ENCODE measurements at regions not wholly inside any gene's neighbourhood (a gene's known extent, or its start where the extent isn't known, plus 50 kb on each side); places are given as distances from the start of the nearest gene placed in this dataset.
"Not testable (repeated sequence)": the region's sequence is repeated elsewhere in the genome, so short reads cannot be mapped to it uniquely, and the experiment has no call there.

GRCh38 chr5:33072726-33073125 lies 361.6 kb downstream of the NPR3 start:
- no peak for DNase-seq

- DNase-seq: no peak
Observed at GRCh38 chr5:33073881-33074327, 362.8 kb downstream of the NPR3 start.

GRCh38 chr5:33074548-33074947 lies 363.4 kb downstream of the NPR3 start:
- DNase-seq: no peak

GRCh38 chr5:33075731-33076130 lies 364.6 kb downstream of the NPR3 start:
- no peak for DNase-seq

- no peak for DNase-seq
Observed at GRCh38 chr5:33079548-33079947, 361.2 kb upstream of the TARS1 start.

GRCh38 chr5:33080287-33080686 lies 360.5 kb upstream of the TARS1 start:
- no peak for DNase-seq

- no peak for DNase-seq
Observed at GRCh38 chr5:33088176-33088575, 352.6 kb upstream of the TARS1 start.

GRCh38 chr5:33091571-33092363 lies 349.0 kb upstream of the TARS1 start:
- DNase-seq: no peak

- DNase-seq: no peak
Observed at GRCh38 chr5:33092719-33093118, 348.0 kb upstream of the TARS1 start.

- no peak for DNase-seq
Observed at GRCh38 chr5:33102551-33102950, 338.2 kb upstream of the TARS1 start.

- no peak for DNase-seq
Observed at GRCh38 chr5:33105521-33105941, 335.2 kb upstream of the TARS1 start.

- DNase-seq: not testable (repeated sequence)
Observed at GRCh38 chr5:33110496-33110895, 330.3 kb upstream of the TARS1 start.

GRCh38 chr5:33114361-33114760 lies 326.4 kb upstream of the TARS1 start:
- DNase-seq: no peak

GRCh38 chr5:33115467-33115866 lies 325.3 kb upstream of the TARS1 start:
- no peak for DNase-seq

- no peak for DNase-seq
Observed at GRCh38 chr5:33118761-33119415, 321.9 kb upstream of the TARS1 start.

- DNase-seq: no peak
Observed at GRCh38 chr5:33120671-33121070, 320.1 kb upstream of the TARS1 start.

GRCh38 chr5:33129309-33129708 lies 311.5 kb upstream of the TARS1 start:
- DNase-seq: no peak

- no peak for DNase-seq
Observed at GRCh38 chr5:33136785-33137184, 304.0 kb upstream of the TARS1 start.

- DNase-seq: not testable (repeated sequence)
Observed at GRCh38 chr5:33138145-33138544, 302.6 kb upstream of the TARS1 start.

- DNase-seq: no peak
Observed at GRCh38 chr5:33143405-33144123, 297.2 kb upstream of the TARS1 start.

GRCh38 chr5:33146881-33147280 lies 293.9 kb upstream of the TARS1 start:
- DNase-seq: no peak

- peak; percentile 52 for DNase-seq
Observed at GRCh38 chr5:33148076-33148513, 292.7 kb upstream of the TARS1 start.

- DNase-seq: no peak
Observed at GRCh38 chr5:33153372-33153771, 287.4 kb upstream of the TARS1 start.

- DNase-seq: no peak
Observed at GRCh38 chr5:33153831-33154230, 286.9 kb upstream of the TARS1 start.
